OCI-LY3 (cell line): ENCODE measurements at regions not wholly inside any gene's neighbourhood (a gene's known extent, or its start where the extent isn't known, plus 50 kb on each side); places are given as distances from the start of the nearest gene placed in this dataset.

ENCODE experiments used
- H2AFZ ChIP-seq: fragments of 200-600, 300-600 bp; shearing (Covaris generic); 2 replicates; pipeline ENCODE4 v1.6.0; 2014; ENCODE audit warnings: antibody characterized with exemption, low read depth, low read length
- H3K27ac ChIP-seq: fragments of 200-600, 300-600 bp; sonication (generic); 2 replicates; pipeline ENCODE4 v1.5.1; 2014; ENCODE audit warnings: mild to moderate bottlenecking, low read length, moderate library complexity, mixed read lengths
- H3K27me3 ChIP-seq: fragments of 200-600, 300-600 bp; sonication (generic); 2 replicates; pipeline ENCODE4 v1.6.1; 2014; ENCODE audit warnings: low read depth, low read length, mixed read lengths
- H3K36me3 ChIP-seq: fragments of 200-600, 300-600 bp; sonication (generic); replicated peaks from 2 replicates; pipeline ENCODE3; 2014; ENCODE audit warnings: low read depth, low read length, mixed read lengths
- H3K4me1 ChIP-seq: fragments of 300-600, 200-600 bp; sonication (generic); 2 replicates; pipeline ENCODE4 v1.6.1; 2014; ENCODE audit warnings: low read length, mixed read lengths
- H3K4me2 ChIP-seq: fragments of 200-600, 300-600 bp; sonication (generic); 2 replicates; pipeline ENCODE4 v1.6.1; 2014; ENCODE audit warnings: low read length, mixed read lengths
- H3K4me3 ChIP-seq: fragments of 300-600, 200-600 bp; sonication (generic); 2 replicates; pipeline ENCODE4 v1.5.1; 2014; ENCODE audit warnings: antibody characterized with exemption, mild to moderate bottlenecking, low read length, moderate library complexity
- H3K79me2 ChIP-seq: fragments of 300-600, 200-600 bp; shearing (Covaris generic); 2 replicates; pipeline ENCODE4 v1.6.1; 2014; ENCODE audit warnings: mild to moderate bottlenecking, low read length, mixed read lengths
- H3K9ac ChIP-seq: fragments of 300-600, 200-600 bp; shearing (Covaris generic); 2 replicates; pipeline ENCODE4 v1.6.0; 2014; ENCODE audit warnings: mild to moderate bottlenecking, low read length, moderate library complexity
- H3K9me3 ChIP-seq: fragments of 200-600, 300-600 bp; shearing (Covaris generic); 2 replicates; pipeline ENCODE4 v1.6.1; 2014; ENCODE audit warnings: low read length, mixed read lengths; ENCODE audit not compliant: insufficient read depth
- H4K20me1 ChIP-seq: fragments of 200-600, 300-600 bp; sonication (generic); 2 replicates; pipeline ENCODE4 v1.6.1; 2016; ENCODE audit warnings: low read length, mixed read lengths; ENCODE audit not compliant: insufficient read depth
- EZH2phosphoT487 ChIP-seq: fragments of 200-600 bp; shearing (Covaris generic); IDR thresholded peaks from 2 replicates; pipeline ENCODE4 v1.6.1; 2018; ENCODE audit warnings: antibody characterized with exemption, mixed run types, low read depth
- TF ChIP-seq, protein P1 (sequence below): fragments of 200-600, 300-600 bp; sonication (generic); IDR thresholded peaks from 2 replicates; pipeline ENCODE4 v1.5.1; 2014; ENCODE audit warnings: antibody characterized with exemption, low read length, low read depth

DNA sequence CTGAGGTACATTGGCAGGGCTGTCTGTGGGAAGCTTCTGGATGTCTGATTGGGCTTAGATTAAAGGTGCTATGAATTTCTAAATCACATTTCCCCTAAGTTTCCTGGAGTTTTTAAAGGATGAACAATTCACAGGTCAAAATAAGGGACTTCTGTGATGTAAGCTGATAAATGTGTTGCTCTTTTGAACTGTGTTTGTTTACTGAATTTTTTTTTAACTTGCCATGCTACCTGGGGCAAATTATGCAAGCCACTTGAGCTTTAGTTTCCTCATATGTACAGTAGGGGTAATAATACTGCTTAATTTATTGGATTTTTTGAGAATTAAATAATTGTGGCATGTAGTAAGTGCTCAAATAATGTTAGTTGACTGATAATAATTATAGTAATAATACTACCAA is 52.8 kb upstream of the CCDC91 start:
- H3K4me3 ChIP-seq = no peak overlapping the region

DNA sequence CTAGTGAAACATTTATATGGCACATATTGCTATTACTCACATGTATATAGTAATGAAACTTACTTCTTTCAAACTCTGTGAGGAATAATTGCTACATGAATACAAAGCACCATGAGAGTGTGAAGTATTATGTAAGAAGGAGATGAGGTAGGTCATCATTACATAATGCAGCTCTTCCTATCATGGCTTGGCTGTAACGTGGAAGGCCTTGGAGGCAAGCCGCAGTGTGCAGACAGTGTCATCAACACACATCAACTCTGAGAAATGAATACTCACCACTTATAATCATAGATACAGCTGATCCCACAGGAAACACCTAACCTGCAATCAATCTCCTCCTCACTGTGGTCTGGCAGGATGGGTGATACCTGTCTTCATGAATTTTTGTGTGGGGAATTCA is 49.9 kb upstream of the CCDC91 start:
- Histone ChIP-seq H3K27ac (no peak overlapping the region), H3K9me3 (no peaks in the 10 kb centered on the region), H3K4me3 (no peak overlapping the region), H3K4me1 (peaks cover 9% of the 10 kb centered on the region), H3K79me2 (no peaks in the 10 kb centered on the region), H4K20me1 (no peaks in the 10 kb centered on the region), H3K4me2 (no peak overlapping the region), H3K9ac (no peak overlapping the region), H2AFZ (no peak overlapping the region), H3K27me3 (no peaks in the 10 kb centered on the region), H3K36me3 (no peaks in the 10 kb centered on the region)
- no peak for TF ChIP-seq EZH2phosphoT487
- TF ChIP-seq, protein P1, sequence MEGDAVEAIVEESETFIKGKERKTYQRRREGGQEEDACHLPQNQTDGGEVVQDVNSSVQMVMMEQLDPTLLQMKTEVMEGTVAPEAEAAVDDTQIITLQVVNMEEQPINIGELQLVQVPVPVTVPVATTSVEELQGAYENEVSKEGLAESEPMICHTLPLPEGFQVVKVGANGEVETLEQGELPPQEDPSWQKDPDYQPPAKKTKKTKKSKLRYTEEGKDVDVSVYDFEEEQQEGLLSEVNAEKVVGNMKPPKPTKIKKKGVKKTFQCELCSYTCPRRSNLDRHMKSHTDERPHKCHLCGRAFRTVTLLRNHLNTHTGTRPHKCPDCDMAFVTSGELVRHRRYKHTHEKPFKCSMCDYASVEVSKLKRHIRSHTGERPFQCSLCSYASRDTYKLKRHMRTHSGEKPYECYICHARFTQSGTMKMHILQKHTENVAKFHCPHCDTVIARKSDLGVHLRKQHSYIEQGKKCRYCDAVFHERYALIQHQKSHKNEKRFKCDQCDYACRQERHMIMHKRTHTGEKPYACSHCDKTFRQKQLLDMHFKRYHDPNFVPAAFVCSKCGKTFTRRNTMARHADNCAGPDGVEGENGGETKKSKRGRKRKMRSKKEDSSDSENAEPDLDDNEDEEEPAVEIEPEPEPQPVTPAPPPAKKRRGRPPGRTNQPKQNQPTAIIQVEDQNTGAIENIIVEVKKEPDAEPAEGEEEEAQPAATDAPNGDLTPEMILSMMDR = no peak

More for the DNA sequence above, 52.8 kb upstream of the CCDC91 start:
- peaks cover 9% of the 10 kb centered on the region for H3K4me1 ChIP-seq
- H3K27ac ChIP-seq = no peak overlapping the region
- H3K27me3 ChIP-seq = no peaks in the 10 kb centered on the region
- TF ChIP-seq, protein P1 = no peak
- no peak for TF ChIP-seq EZH2phosphoT487
- H3K79me2 ChIP-seq = no peaks in the 10 kb centered on the region
- H2AFZ ChIP-seq = no peak overlapping the region
- H3K36me3 ChIP-seq = no peaks in the 10 kb centered on the region
- no peak overlapping the region for H3K4me2 ChIP-seq
- H4K20me1 ChIP-seq = no peaks in the 10 kb centered on the region
- no peaks in the 10 kb centered on the region for H3K9me3 ChIP-seq
- H3K9ac ChIP-seq = no peak overlapping the region
